Lower lobe of right lung (tissue), 2 donors: ENCODE measurements at regions not wholly inside any gene's neighbourhood (a gene's known extent, or its start where the extent isn't known, plus 50 kb on each side); places are given as distances from the start of the nearest gene placed in this dataset.

Experiments used
- ATAC-seq, 2 donors: fragments of 200-7000 bp; cut with Tn5 transposase; one replicate each; pipeline ENCODE4 v1.9.1; 2020 to 2022; ENCODE audit warnings: mild to moderate bottlenecking in 2 of 2, moderate library complexity in 2 of 2
- DNase-seq: peaks from one replicate; pipeline ENCODE4 v3.0.0-alpha.2; 2020
- H3K27ac ChIP-seq: fragments of 200-600 bp; one replicate; pipeline ENCODE4 v1.8.0; 2022
- H3K27me3 ChIP-seq: fragments of 200-600 bp; one replicate; pipeline ENCODE4 v1.8.0; 2022; ENCODE audit warnings: low read depth
- H3K36me3 ChIP-seq: fragments of 200-600 bp; one replicate; pipeline ENCODE4 v1.8.0; 2022; ENCODE audit warnings: mild to moderate bottlenecking
- H3K4me1 ChIP-seq: fragments of 200-600 bp; one replicate; pipeline ENCODE4 v1.8.0; 2022
- H3K4me3 ChIP-seq: fragments of 200-600 bp; one replicate; pipeline ENCODE4 v1.8.0; 2022; ENCODE audit warnings: mild to moderate bottlenecking
- H3K9me3 ChIP-seq: fragments of 200-600 bp; one replicate; pipeline ENCODE4 v1.8.0; 2022
- intact Hi-C: fragments of 100-400 bp; cut with DNase I; formaldehyde crosslinking; loops from one replicate; pipeline ENCODE4 v1.11.0; 2022
- TF ChIP-seq, protein P1 (sequence below): fragments of 200-600 bp; IDR thresholded peaks from one replicate; pipeline ENCODE4 v1.8.0; 2022; ENCODE audit warnings: antibody characterized with exemption, mild to moderate bottlenecking
- donor health status: DM: no; HTN: yes; CAD: no; lungs with severe emphysema.

DNA sequence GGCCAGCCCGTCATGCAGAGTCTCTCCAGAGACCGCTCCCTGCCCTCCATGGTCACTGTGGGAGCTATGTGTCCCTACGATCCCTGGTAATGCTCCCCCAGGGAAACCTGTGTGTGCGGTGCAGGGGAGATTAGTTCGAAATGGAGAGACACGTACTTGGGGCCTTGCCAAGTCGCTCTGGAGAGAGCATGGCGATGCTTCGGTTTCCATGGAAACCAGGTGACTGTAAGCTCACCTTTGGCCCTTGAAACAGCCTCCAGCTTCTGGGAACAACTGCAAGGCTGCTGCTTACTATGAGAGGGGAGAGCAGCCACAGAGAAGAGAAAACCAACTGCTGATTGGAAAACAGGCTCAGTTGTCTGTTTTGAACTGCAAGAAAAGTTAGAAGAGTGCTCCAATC, 879.7 kb upstream of the EEF2KMT start:
- Histone ChIP-seq H3K4me1 (no peaks in the 10 kb centered on the region), H3K27me3 (peaks cover 7% of the 10 kb centered on the region), H3K27ac (no peak overlapping the region), H3K36me3 (no peaks in the 10 kb centered on the region), H3K4me3 (no peak overlapping the region), H3K9me3 (no peaks in the 10 kb centered on the region)
- no peak for DNase-seq
- ATAC-seq, result no peak
- intact Hi-C loops, result no loop called here
- TF ChIP-seq, protein P1, sequence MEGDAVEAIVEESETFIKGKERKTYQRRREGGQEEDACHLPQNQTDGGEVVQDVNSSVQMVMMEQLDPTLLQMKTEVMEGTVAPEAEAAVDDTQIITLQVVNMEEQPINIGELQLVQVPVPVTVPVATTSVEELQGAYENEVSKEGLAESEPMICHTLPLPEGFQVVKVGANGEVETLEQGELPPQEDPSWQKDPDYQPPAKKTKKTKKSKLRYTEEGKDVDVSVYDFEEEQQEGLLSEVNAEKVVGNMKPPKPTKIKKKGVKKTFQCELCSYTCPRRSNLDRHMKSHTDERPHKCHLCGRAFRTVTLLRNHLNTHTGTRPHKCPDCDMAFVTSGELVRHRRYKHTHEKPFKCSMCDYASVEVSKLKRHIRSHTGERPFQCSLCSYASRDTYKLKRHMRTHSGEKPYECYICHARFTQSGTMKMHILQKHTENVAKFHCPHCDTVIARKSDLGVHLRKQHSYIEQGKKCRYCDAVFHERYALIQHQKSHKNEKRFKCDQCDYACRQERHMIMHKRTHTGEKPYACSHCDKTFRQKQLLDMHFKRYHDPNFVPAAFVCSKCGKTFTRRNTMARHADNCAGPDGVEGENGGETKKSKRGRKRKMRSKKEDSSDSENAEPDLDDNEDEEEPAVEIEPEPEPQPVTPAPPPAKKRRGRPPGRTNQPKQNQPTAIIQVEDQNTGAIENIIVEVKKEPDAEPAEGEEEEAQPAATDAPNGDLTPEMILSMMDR, result no peak

DNA sequence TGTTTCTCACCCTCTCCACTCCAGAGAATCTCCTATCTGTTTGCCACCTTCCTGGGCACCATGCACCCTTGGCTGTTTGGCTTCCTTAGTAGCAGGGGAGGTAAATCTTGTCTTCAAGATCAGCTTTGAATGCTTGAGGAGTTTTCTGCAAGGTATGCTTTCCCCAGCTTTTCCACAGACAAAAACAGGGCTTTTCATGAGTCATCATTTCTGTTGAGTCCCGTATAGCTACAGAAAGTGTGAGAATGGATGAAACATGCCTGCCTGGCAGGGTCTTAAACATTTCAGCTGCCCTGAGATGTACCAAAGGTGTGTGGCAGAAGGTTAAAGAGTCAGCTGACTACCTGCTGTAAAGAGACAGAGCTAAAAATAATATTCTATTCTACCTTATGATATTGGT, 875.2 kb upstream of the EEF2KMT start:
- H3K9me3 ChIP-seq, result no peaks in the 10 kb centered on the region
- H3K4me3 ChIP-seq, result no peak overlapping the region
- ATAC-seq, result no peak
- intact Hi-C loops, result no loop called here
- H3K27me3 ChIP-seq, result no peaks in the 10 kb centered on the region
- TF ChIP-seq, protein P1, result no peak
- no peak for DNase-seq
- H3K27ac ChIP-seq, result no peak overlapping the region
- no peaks in the 10 kb centered on the region for H3K4me1 ChIP-seq
- H3K36me3 ChIP-seq, result no peaks in the 10 kb centered on the region

DNA sequence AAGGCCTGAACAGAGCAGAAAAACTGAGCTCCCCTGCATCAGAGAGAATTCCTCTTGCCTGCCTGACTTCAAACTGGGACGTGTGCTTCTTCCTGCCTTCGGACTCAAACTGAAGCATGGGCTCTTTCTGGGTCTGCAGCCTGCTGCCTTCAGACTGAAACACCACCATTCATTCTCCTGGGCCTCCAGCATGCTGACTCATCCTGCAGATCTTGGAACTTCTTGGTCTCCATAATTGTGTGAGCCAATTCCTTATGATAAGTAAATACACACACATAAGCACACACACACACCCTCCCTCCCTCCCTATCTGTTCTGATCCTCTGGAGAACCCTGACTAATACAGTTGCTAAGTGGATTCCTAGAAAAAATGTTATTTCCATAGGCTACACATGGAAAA, 874.3 kb upstream of the EEF2KMT start:
- no peak for DNase-seq
- Histone ChIP-seq H3K36me3 (no peaks in the 10 kb centered on the region), H3K27ac (no peak overlapping the region), H3K4me1 (no peaks in the 10 kb centered on the region), H3K4me3 (no peak overlapping the region), H3K27me3 (no peaks in the 10 kb centered on the region), H3K9me3 (no peaks in the 10 kb centered on the region)
- intact Hi-C loops, result no loop called here
- ATAC-seq, result no peak
- TF ChIP-seq, protein P1, result no peak

DNA sequence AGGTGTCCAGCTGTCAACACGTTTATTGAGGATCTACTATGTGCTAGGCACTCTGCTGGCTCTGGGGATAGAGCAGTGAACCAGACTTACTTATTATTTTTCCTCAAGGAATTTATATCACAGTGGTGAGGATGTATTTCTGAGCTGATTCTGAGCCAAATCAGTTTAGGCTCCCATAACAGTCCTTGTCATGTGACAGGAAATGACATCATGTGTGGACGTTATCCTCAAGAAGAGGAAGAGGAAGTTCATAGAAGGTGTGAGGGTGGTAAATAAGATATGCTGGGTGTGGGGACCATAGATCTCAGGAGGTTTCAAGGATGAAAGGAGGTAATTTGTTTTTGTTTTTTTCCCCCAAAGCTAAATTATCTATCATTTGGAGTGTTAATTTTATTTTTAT, 873.5 kb upstream of the EEF2KMT start:
- H3K4me1 ChIP-seq, result no peaks in the 10 kb centered on the region
- H3K4me3 ChIP-seq, result no peak overlapping the region
- ATAC-seq, result no peak
- TF ChIP-seq, protein P1, result no peak
- DNase-seq, result no peak
- H3K36me3 ChIP-seq, result no peaks in the 10 kb centered on the region
- no peaks in the 10 kb centered on the region for H3K27me3 ChIP-seq
- intact Hi-C loops, result no loop called here
- no peaks in the 10 kb centered on the region for H3K9me3 ChIP-seq
- H3K27ac ChIP-seq, result no peak overlapping the region

DNA sequence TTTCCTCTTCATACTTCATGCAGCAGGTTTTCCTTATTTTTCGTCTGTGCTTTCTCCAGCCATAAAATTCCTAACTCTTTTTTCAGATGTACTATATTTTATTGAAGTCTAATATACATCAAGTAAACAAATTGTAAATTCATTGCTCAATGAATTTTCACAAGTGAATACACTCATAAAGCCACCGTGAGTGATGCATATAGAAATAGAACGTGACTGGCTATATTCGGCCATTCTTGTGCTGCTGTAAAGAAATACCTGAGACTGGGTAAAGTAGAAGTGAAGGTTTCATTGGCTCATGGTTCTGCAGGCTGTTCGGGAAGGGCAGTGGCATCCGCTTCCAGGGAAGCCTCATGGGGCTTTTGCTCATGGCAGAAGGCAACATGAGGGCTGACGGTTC, 868.4 kb upstream of the EEF2KMT start:
- H3K4me3 ChIP-seq, result no peak overlapping the region
- intact Hi-C loops, result no loop called here
- no peaks in the 10 kb centered on the region for H3K27me3 ChIP-seq
- TF ChIP-seq, protein P1, result no peak
- ATAC-seq, result no peak
- H3K36me3 ChIP-seq, result no peaks in the 10 kb centered on the region
- H3K4me1 ChIP-seq, result no peaks in the 10 kb centered on the region
- H3K27ac ChIP-seq, result no peak overlapping the region
- no peaks in the 10 kb centered on the region for H3K9me3 ChIP-seq
- no peak for DNase-seq

DNA sequence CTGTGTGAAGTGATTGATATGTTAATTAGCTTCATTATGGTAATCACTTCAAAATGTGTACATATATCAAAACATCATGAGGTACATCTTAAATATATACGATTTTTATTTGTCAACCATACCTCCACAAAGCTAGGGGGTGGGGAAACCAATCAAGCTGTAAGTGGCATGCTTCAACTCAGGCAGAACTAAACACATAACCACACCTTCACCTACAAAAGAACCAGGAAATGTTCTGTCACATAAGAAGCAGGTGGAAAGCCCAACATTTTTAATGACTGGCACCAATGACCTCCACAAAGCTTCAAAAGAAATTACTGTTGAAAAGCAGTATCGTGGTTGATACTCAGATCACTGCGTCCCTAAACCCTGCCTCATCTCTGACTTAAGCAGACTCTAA, 867.7 kb upstream of the EEF2KMT start:
- Histone ChIP-seq H3K36me3 (no peaks in the 10 kb centered on the region), H3K9me3 (no peaks in the 10 kb centered on the region), H3K27ac (no peak overlapping the region), H3K4me1 (no peaks in the 10 kb centered on the region), H3K4me3 (no peak overlapping the region), H3K27me3 (no peaks in the 10 kb centered on the region)
- TF ChIP-seq, protein P1, result no peak
- no peak for DNase-seq
- intact Hi-C loops, result no loop called here
- ATAC-seq, result no peak
